ENCODE measurements at regions not wholly inside any gene's neighbourhood (a gene's known extent, or its start where the extent isn't known, plus 50 kb on each side); places are given as distances from the start of the nearest gene placed in this dataset.

- no peaks in the 10 kb centered on the region for H3K36me3 ChIP-seq (ENCODE audit: control insufficient read depth in 2 of 2, insufficient read depth in 2 of 2, low read length in 2 of 2)
- no peaks in the 10 kb centered on the region for H3K27me3 ChIP-seq (ENCODE audit: control insufficient read depth in 1 of 2, insufficient read depth in 2 of 2, low read length in 2 of 2)
- H3K4me1 ChIP-seq (ENCODE audit: control insufficient read depth, insufficient read depth, low read length) = peaks cover 28% of the 10 kb centered on the region
- no peak overlapping the region for H3K9ac ChIP-seq (ENCODE audit: low read length in 2 of 2)
- H3K27ac ChIP-seq (ENCODE audit: low read length) = peak overlapping the region; percentile 41
- H3K9me3 ChIP-seq (ENCODE audit: control insufficient read depth in 2 of 2, low read length in 2 of 2) = no peaks in the 10 kb centered on the region
- no peak overlapping the region for H3K4me3 ChIP-seq (ENCODE audit: low read length in 2 of 2)
These were observed 363.2 kb downstream of the THBS2 start for GRCh38 chr6:168890306-168890980.

- Histone ChIP-seq H3K9me3 (ENCODE audit: control insufficient read depth in 2 of 2, low read length in 2 of 2) (no peaks in the 10 kb centered on the region), H3K27ac (ENCODE audit: low read length) (peak overlapping the region; percentile 37), H3K4me1 (ENCODE audit: control insufficient read depth, insufficient read depth, low read length) (peaks cover 28% of the 10 kb centered on the region), H3K4me3 (ENCODE audit: low read length in 2 of 2) (no peak overlapping the region), H3K36me3 (ENCODE audit: control insufficient read depth in 2 of 2, insufficient read depth in 2 of 2, low read length in 2 of 2) (no peaks in the 10 kb centered on the region), H3K27me3 (ENCODE audit: control insufficient read depth in 1 of 2, insufficient read depth in 2 of 2, low read length in 2 of 2) (no peaks in the 10 kb centered on the region), H3K9ac (ENCODE audit: low read length in 2 of 2) (no peak overlapping the region)
These were observed 364.8 kb downstream of the THBS2 start for GRCh38 chr6:168888786-168889345.

DNA sequence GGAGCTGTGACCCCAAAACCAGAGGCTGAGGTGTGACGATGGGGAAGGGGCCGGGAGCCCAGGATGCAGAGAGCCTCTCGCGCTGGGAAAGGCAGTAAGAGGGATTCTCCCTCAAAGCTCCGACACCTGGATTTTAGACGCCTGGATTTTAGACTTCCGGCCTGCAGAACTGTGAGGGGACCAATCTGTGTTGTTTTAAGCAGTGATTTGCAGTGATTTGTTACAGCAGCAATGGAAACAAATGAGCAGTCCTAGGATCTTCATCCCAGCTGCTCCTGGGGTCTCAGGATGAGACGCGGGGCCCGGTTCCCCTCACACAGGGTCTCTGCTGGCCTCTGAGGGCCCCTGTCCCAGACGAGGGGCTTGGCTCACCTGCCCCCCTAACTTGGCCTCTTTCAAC lies 365.5 kb downstream of the THBS2 start:
- no peak overlapping the region for H3K9ac ChIP-seq (ENCODE audit: low read length in 2 of 2)
- no peaks in the 10 kb centered on the region for H3K9me3 ChIP-seq (ENCODE audit: control insufficient read depth in 2 of 2, low read length in 2 of 2)
- H3K27ac ChIP-seq (ENCODE audit: low read length) = no peak overlapping the region
- no peak overlapping the region for H3K4me3 ChIP-seq (ENCODE audit: low read length in 2 of 2)
- peaks cover 28% of the 10 kb centered on the region for H3K4me1 ChIP-seq (ENCODE audit: control insufficient read depth, insufficient read depth, low read length)
- H3K36me3 ChIP-seq (ENCODE audit: control insufficient read depth in 2 of 2, insufficient read depth in 2 of 2, low read length in 2 of 2) = no peaks in the 10 kb centered on the region
- no peaks in the 10 kb centered on the region for H3K27me3 ChIP-seq (ENCODE audit: control insufficient read depth in 1 of 2, insufficient read depth in 2 of 2, low read length in 2 of 2)

GRCh38 chr6:168887621-168888020 lies 366.0 kb downstream of the THBS2 start:
- Histone ChIP-seq H3K4me1 (ENCODE audit: control insufficient read depth, insufficient read depth, low read length) (peaks cover 26% of the 10 kb centered on the region), H3K9ac (ENCODE audit: low read length in 2 of 2) (no peak overlapping the region), H3K36me3 (ENCODE audit: control insufficient read depth in 2 of 2, insufficient read depth in 2 of 2, low read length in 2 of 2) (no peaks in the 10 kb centered on the region), H3K27me3 (ENCODE audit: control insufficient read depth in 1 of 2, insufficient read depth in 2 of 2, low read length in 2 of 2) (no peaks in the 10 kb centered on the region), H3K27ac (ENCODE audit: low read length) (no peak overlapping the region), H3K9me3 (ENCODE audit: control insufficient read depth in 2 of 2, low read length in 2 of 2) (no peaks in the 10 kb centered on the region), H3K4me3 (ENCODE audit: low read length in 2 of 2) (no peak overlapping the region)

GRCh38 chr6:168886964-168887363 lies 366.7 kb downstream of the THBS2 start:
- no peaks in the 10 kb centered on the region for H3K27me3 ChIP-seq (ENCODE audit: control insufficient read depth in 1 of 2, insufficient read depth in 2 of 2, low read length in 2 of 2)
- H3K4me3 ChIP-seq (ENCODE audit: low read length in 2 of 2) = no peak overlapping the region
- H3K27ac ChIP-seq (ENCODE audit: low read length) = no peak overlapping the region
- no peaks in the 10 kb centered on the region for H3K36me3 ChIP-seq (ENCODE audit: control insufficient read depth in 2 of 2, insufficient read depth in 2 of 2, low read length in 2 of 2)
- H3K4me1 ChIP-seq (ENCODE audit: control insufficient read depth, insufficient read depth, low read length) = peaks cover 25% of the 10 kb centered on the region
- no peak overlapping the region for H3K9ac ChIP-seq (ENCODE audit: low read length in 2 of 2)
- H3K9me3 ChIP-seq (ENCODE audit: control insufficient read depth in 2 of 2, low read length in 2 of 2) = no peaks in the 10 kb centered on the region

GRCh38 chr6:168885751-168886742 lies 367.6 kb downstream of the THBS2 start:
- peaks cover 25% of the 10 kb centered on the region for H3K4me1 ChIP-seq (ENCODE audit: control insufficient read depth, insufficient read depth, low read length)
- no peaks in the 10 kb centered on the region for H3K27me3 ChIP-seq (ENCODE audit: control insufficient read depth in 1 of 2, insufficient read depth in 2 of 2, low read length in 2 of 2)
- H3K4me3 ChIP-seq (ENCODE audit: low read length in 2 of 2) = no peak overlapping the region
- H3K27ac ChIP-seq (ENCODE audit: low read length) = no peak overlapping the region
- no peaks in the 10 kb centered on the region for H3K36me3 ChIP-seq (ENCODE audit: control insufficient read depth in 2 of 2, insufficient read depth in 2 of 2, low read length in 2 of 2)
- no peaks in the 10 kb centered on the region for H3K9me3 ChIP-seq (ENCODE audit: control insufficient read depth in 2 of 2, low read length in 2 of 2)
- H3K9ac ChIP-seq (ENCODE audit: low read length in 2 of 2) = no peak overlapping the region

DNA sequence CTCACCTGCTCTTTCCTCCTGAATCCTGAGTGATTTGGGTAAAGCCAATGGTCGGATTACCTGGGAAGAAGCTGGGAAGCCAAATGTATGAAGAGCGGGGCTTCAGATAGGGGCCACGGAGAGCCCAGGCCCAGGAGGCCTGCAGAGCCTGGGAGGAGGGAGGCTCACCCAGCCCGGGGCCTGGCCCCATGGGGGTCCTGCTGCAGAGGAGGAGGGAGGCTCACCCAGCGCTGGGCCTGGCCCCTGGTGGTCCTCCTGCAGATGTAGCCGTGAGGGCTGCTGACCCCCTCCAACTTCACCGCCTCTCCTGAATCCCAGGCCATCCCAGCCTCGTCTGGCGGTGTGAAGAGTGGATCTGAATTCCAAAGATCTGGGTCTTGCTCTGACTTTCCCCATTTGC lies 368.4 kb downstream of the THBS2 start:
- Histone ChIP-seq H3K9me3 (ENCODE audit: control insufficient read depth in 2 of 2, low read length in 2 of 2) (no peaks in the 10 kb centered on the region), H3K4me3 (ENCODE audit: low read length in 2 of 2) (no peak overlapping the region), H3K4me1 (ENCODE audit: control insufficient read depth, insufficient read depth, low read length) (peaks cover 18% of the 10 kb centered on the region), H3K27me3 (ENCODE audit: control insufficient read depth in 1 of 2, insufficient read depth in 2 of 2, low read length in 2 of 2) (no peaks in the 10 kb centered on the region), H3K9ac (ENCODE audit: low read length in 2 of 2) (no peak overlapping the region), H3K27ac (ENCODE audit: low read length) (no peak overlapping the region), H3K36me3 (ENCODE audit: control insufficient read depth in 2 of 2, insufficient read depth in 2 of 2, low read length in 2 of 2) (no peaks in the 10 kb centered on the region)

DNA sequence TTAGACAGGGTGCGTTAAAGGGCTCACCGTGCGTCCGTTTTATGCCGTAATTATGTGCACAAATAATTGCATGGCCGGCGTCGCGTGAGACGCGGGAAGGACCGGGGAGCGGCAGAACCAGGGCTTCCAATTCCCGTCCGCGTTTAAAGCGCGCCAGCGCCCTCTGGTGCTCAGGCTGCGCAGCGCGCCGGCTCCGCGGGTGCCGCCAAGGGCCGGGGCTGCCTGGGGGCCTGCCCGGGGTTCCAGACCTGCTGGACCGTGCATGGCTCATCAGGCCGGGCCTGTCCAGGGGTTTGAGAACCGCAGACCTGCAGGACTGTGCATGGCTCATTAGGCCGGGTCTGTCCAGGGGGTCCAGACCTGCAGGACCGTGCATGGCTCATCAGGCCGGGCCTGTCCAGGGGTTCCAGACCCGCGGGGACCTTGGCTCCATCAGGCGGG lies 369.0 kb downstream of the THBS2 start:
- Histone ChIP-seq H3K9ac (ENCODE audit: low read length in 2 of 2) (peak overlapping the region; percentile 16 to 51), H3K27me3 (ENCODE audit: control insufficient read depth in 1 of 2, insufficient read depth in 2 of 2, low read length in 2 of 2) (no peaks in the 10 kb centered on the region), H3K36me3 (ENCODE audit: control insufficient read depth in 2 of 2, insufficient read depth in 2 of 2, low read length in 2 of 2) (no peaks in the 10 kb centered on the region), H3K4me3 (ENCODE audit: low read length in 2 of 2) (peak overlapping the region; percentile 65 to 74), H3K27ac (ENCODE audit: low read length) (no peak overlapping the region), H3K9me3 (ENCODE audit: control insufficient read depth in 2 of 2, low read length in 2 of 2) (no peaks in the 10 kb centered on the region), H3K4me1 (ENCODE audit: control insufficient read depth, insufficient read depth, low read length) (peaks cover 13% of the 10 kb centered on the region)

- H3K9ac ChIP-seq (ENCODE audit: low read length in 2 of 2) = peak overlapping the region; percentile 16 to 51
- no peaks in the 10 kb centered on the region for H3K27me3 ChIP-seq (ENCODE audit: control insufficient read depth in 1 of 2, insufficient read depth in 2 of 2, low read length in 2 of 2)
- H3K9me3 ChIP-seq (ENCODE audit: control insufficient read depth in 2 of 2, low read length in 2 of 2) = no peaks in the 10 kb centered on the region
- no peak overlapping the region for H3K27ac ChIP-seq (ENCODE audit: low read length)
- H3K4me3 ChIP-seq (ENCODE audit: low read length in 2 of 2) = peak overlapping the region; percentile 65 to 74
- no peaks in the 10 kb centered on the region for H3K36me3 ChIP-seq (ENCODE audit: control insufficient read depth in 2 of 2, insufficient read depth in 2 of 2, low read length in 2 of 2)
- peaks cover 11% of the 10 kb centered on the region for H3K4me1 ChIP-seq (ENCODE audit: control insufficient read depth, insufficient read depth, low read length)
These were observed 369.5 kb downstream of the THBS2 start for GRCh38 chr6:168884050-168884645.

GRCh38 chr6:168883410-168884049 lies 370.1 kb downstream of the THBS2 start:
- Histone ChIP-seq H3K36me3 (ENCODE audit: control insufficient read depth in 2 of 2, insufficient read depth in 2 of 2, low read length in 2 of 2) (no peaks in the 10 kb centered on the region), H3K4me1 (ENCODE audit: control insufficient read depth, insufficient read depth, low read length) (peaks cover 8% of the 10 kb centered on the region), H3K27ac (ENCODE audit: low read length) (no peak overlapping the region), H3K27me3 (ENCODE audit: control insufficient read depth in 1 of 2, insufficient read depth in 2 of 2, low read length in 2 of 2) (no peaks in the 10 kb centered on the region), H3K9ac (ENCODE audit: low read length in 2 of 2) (no peak overlapping the region), H3K9me3 (ENCODE audit: control insufficient read depth in 2 of 2, low read length in 2 of 2) (no peaks in the 10 kb centered on the region), H3K4me3 (ENCODE audit: low read length in 2 of 2) (no peak overlapping the region)
